ENCODE measurements at regions not wholly inside any gene's neighbourhood (a gene's known extent, or its start where the extent isn't known, plus 50 kb on each side); places are given as distances from the start of the nearest gene placed in this dataset.

- no peak overlapping the region for H3K4me3 Mint-ChIP-seq
- DNase-seq (ENCODE audit: low spot score): no peak
- Histone ChIP-seq H3K4me3 (no peak overlapping the region), H3K4me1 (ENCODE audit: insufficient read depth) (peaks cover 16% of the 10 kb centered on the region), H2AFZ (no peak overlapping the region), H3K9me2 (ENCODE audit: insufficient read depth) (0 out of 2 replicates have a peak, but pooled peaks cover 14% of the 10 kb centered on the region), H3K27me3 (ENCODE audit: insufficient read depth) (no peaks in the 10 kb centered on the region), H3K79me2 (replicated peaks; ENCODE audit: insufficient read depth) (no peaks in the 10 kb centered on the region), H3K4me2 (no peak overlapping the region), H3F3A (replicated peaks; ENCODE audit: low read depth) (no peaks in the 10 kb centered on the region), H3K36me3 (ENCODE audit: insufficient read depth) (no peaks in the 10 kb centered on the region), H4K20me1 (replicated peaks; ENCODE audit: insufficient read depth) (no peaks in the 10 kb centered on the region), H3K27ac (ENCODE audit: low read depth) (no peak overlapping the region)
- H3K27me3 Mint-ChIP-seq (ENCODE audit: insufficient read depth, low read depth, poor library complexity): peaks cover 4% of the 10 kb centered on the region
- TF ChIP-seq POLR2AphosphoS5 (IDR thresholded peaks at IDR 0.05; ENCODE audit: low read depth) (no peak), ETS1 (IDR thresholded peaks at IDR 0.05) (no peak)
- H3K9me3 Mint-ChIP-seq: peaks cover 5% of the 10 kb centered on the region; the same call in 2 of the 3 replicates
- peaks cover 18% of the 10 kb centered on the region for H3K4me1 Mint-ChIP-seq
- H3K27ac Mint-ChIP-seq: no peak overlapping the region
- H3K36me3 Mint-ChIP-seq (ENCODE audit: low read depth): no peaks in the 10 kb centered on the region
- ATAC-seq: no peak
Observed at GRCh38 chr16:80915079-80915450, 91.6 kb downstream of the CMC2 start.

- Histone ChIP-seq H3K27ac (ENCODE audit: low read depth) (no peak overlapping the region), H3K4me1 (ENCODE audit: insufficient read depth) (peaks cover 16% of the 10 kb centered on the region), H3K27me3 (ENCODE audit: insufficient read depth) (no peaks in the 10 kb centered on the region), H3K9me2 (ENCODE audit: insufficient read depth) (0 out of 2 replicates have a peak, but pooled peaks cover 14% of the 10 kb centered on the region), H4K20me1 (replicated peaks; ENCODE audit: insufficient read depth) (no peaks in the 10 kb centered on the region), H3K4me2 (no peak overlapping the region), H2AFZ (no peak overlapping the region), H3K79me2 (replicated peaks; ENCODE audit: insufficient read depth) (no peaks in the 10 kb centered on the region), H3K4me3 (no peak overlapping the region), H3F3A (replicated peaks; ENCODE audit: low read depth) (no peaks in the 10 kb centered on the region), H3K36me3 (ENCODE audit: insufficient read depth) (no peaks in the 10 kb centered on the region)
- H3K9me3 Mint-ChIP-seq: peaks cover 5% of the 10 kb centered on the region; the same call in 2 of the 3 replicates
- no peak overlapping the region for H3K4me3 Mint-ChIP-seq
- no peak overlapping the region for H3K27ac Mint-ChIP-seq
- no peak for DNase-seq (ENCODE audit: low spot score)
- H3K27me3 Mint-ChIP-seq (ENCODE audit: insufficient read depth, low read depth, poor library complexity): peaks cover 4% of the 10 kb centered on the region
- no peak for ATAC-seq
- H3K4me1 Mint-ChIP-seq: peaks cover 18% of the 10 kb centered on the region
- no peaks in the 10 kb centered on the region for H3K36me3 Mint-ChIP-seq (ENCODE audit: low read depth)
- TF ChIP-seq ZNF331 (CRISPR knock-in tag; IDR thresholded peaks at IDR 0.05; ENCODE audit: low read depth) (no peak), REST (IDR thresholded peaks at IDR 0.05; ENCODE audit: unreplicated experiment) (no peak), ZNF114 (CRISPR knock-in tag; IDR thresholded peaks at IDR 0.05) (no peak), EZH2 (IDR thresholded peaks at IDR 0.05; ENCODE audit: low read depth, unreplicated experiment) (no peak), ETS1 (IDR thresholded peaks at IDR 0.05) (no peak), NANOG (IDR thresholded peaks at IDR 0.05; ENCODE audit: borderline replicate concordance) (no peak), STAT1 (IDR thresholded peaks at IDR 0.05; ENCODE audit: unreplicated experiment) (no peak), CREB1 (CRISPR knock-in tag; IDR thresholded peaks at IDR 0.05; ENCODE audit: low read depth) (no peak), EZH2phosphoT487 (IDR thresholded peaks at IDR 0.05; ENCODE audit: unreplicated experiment) (no peak)
Observed at GRCh38 chr16:80914379-80915078, 92.2 kb downstream of the CMC2 start.

Measured in GM23338 (cell line).